HG03565 (cell line): ENCODE measurements at regions not wholly inside any gene's neighbourhood (a gene's known extent, or its start where the extent isn't known, plus 50 kb on each side); places are given as distances from the start of the nearest gene placed in this dataset.

Experiments used
- ATAC-seq: cut with Tn5 transposase; IDR thresholded peaks from one replicate; pipeline ENCODE4 v1.9.1; 2021; ENCODE audit warnings: mild to moderate bottlenecking, moderate library complexity; ENCODE audit not compliant: unreplicated experiment

DNA sequence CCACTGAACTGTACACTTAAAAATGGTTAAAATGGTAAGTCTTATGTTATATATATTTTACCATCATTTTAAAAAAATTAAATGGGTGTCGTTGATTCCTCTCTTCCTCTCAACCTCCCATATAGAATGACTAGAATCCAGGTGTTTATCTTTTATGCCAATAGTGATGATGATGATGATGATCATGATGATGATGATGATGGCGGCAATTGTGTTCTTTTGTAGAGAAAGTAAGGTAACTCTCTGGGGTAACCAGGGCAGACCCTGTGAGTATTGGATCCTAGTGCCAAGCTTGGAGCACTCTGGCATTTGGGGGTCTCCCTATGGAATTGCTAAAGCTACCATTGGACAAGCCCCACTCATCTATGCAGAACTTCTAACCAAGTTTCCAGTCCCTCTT is 113.6 kb downstream of the GLI2 start:
- ATAC-seq = no peak

DNA sequence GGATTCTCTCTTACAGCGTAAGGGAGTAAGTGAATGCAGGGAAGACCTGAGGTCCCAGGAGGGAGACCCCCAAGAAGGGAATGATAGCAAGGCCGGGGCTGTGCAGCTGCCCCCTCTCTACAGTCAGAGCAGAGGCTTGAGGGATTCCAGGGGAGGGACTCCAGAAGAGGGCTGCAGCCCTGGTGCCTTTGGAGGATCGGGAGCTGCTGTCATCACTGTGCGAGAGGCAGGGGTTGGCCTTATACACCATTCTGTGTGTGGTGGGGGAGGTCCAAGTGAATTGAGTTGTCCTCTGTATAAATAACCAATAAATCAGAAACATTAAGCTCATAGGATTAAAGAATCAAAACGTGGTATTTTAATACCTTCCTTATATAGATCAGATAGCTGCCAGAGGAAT is 114.9 kb downstream of the GLI2 start:
- ATAC-seq = no peak

DNA sequence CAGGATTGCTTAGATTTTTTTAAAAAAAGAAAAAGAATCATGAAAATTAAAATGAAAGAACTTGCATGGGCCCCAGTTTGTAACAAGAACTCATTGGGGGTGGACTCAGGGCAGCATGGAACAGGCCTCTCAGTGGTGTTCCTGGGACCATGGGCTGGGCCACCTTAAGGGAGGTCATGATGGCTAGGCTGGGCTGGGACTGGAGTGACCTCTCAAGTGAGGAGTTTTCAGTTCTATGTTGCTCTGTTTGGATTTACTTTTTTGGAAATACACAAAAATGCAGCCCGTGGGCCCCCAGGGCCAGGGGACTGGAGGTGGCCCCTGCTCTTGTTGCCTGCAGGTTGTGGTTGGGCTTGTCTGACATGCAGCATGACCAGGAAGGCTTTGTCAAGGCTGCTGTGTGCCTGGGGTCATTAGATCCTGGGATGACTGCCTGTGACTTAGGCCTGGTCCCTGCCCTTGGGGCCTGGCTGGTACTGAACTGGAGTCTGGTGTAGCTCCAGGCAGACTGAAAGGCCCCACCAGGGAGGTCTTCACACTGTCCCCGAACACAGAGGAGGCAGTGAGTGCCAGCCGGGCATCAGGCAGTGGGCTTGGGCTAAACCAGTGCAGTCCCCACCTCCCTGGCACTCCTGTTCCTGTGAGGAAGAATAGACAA is 115.6 kb downstream of the GLI2 start:
- no peak for ATAC-seq

DNA sequence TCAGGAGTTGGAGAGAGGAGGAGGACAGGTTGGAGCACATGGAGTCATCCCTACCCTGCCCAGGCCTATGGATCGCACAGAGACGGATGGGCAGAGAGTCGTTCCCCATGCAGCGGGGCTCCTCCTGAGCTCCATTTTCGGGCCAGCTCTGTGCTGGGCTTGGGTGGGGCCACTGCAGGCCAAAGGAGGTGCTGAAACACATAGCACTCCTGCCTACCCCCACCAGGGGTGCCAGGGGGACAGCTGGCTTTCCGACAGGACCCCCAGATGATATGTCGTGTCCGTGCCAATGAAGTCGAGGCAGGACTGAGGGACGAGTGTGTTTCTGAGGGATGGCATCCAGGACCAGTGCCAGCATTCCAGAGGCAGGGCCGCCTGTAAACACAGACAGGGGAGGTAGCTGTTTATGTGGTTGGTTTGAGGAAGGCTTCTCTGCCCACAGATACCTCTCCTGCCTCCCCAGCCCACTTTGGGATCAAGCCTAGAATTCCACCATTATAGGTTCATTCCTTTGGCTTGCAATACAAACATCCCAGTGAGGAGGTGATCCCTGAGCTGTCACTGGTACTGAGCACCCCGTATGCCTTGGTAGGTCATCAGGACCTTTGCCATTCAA is 116.6 kb downstream of the GLI2 start:
- ATAC-seq = no peak

DNA sequence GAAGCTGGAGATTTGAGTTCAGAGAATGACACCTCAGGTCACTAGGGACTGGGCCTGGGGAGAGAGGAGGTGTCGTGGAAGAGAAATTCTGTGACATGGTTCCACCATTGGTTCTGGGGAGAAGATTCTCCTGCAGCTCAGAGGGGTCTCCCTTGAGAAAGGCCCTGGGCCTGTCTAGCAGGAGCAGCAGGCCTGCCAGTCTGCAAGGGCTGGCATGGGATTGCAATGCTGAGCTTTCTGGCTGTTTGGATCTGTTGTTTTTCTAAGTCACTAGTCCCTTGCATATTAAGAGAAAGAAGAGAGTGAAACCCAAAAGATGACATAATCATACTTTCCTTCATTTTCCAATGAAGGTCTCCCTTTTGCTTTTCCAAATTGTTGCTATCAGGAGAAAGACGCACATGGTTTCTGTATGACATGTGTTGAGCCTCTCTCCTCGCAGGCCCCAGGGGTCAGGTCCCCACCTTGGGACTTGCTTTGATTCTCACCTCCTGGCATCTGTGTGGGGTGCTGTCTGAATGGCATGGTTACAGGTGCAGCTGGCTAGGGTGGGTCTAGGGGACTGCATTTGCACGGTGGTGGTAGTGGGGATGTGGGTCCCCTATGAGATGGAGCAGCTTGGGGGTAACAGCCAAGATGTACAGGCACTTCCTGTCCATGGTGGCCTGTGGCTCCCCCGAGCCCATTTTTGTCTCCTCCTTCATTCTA is 117.8 kb downstream of the GLI2 start:
- no peak for ATAC-seq

DNA sequence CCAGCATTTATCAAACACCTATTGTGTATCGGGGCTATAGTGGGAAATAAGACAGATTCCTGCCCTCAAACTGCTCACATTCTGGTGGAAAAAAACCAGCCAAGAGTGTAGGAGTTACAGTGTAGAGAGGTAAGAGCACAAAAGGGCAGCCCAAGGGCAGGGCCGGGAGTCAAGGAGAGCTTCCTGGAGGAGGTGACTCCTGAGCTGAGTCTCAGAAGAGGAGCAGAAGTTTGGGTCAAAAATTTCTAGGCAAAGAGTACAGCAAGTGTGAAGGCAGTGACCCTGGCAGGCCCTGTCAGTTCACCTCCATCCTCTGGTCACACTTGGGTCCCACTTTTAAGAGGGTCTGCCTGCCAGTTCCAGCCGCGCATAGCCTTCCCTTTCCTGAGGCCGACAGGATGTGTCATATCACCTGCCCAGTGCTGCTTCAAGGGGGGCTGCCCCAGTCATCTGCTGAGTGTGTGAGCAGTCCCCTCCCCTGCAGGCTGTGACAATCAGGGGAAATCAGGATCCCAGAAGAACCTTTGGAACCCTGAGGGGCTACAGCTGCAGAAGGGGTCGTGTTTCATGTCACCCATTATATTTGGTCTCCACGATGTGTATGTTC is 118.4 kb downstream of the GLI2 start:
- no peak for ATAC-seq

DNA sequence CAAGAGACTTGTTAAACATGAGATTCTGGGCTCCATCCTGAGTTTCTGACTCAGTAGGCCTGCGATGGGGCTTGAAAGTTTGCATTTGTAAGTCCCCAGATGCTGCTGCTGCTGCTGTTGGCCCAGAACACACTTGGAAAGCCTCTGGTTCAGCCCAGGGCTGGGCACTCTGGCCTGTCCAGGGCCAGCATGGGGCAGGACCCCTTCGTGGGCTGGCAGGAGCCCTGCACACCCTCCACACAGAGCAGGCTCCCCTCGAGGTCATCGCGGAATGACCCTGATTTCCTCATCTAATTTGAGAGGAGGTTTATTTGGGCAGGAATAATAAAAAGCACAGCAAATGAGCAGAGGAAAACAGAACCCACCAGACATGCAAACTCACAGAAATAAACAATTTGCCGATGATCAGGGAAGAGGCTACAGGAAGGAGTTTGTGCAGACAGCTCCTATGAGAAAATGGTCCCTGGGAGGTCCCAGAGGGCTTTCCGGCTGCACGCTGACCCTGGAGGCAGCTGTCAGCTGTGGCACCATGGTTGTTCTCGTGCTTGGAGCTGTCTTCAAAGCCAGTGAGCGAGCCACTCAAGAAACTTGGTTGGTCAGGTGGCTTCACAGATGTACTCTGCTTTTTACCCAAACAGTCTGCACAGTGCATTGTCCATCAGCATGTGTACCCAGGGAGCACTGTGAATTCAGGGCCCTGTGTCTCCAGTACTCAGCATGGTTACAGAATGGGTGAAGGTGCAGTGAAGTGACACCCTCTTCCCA is 119.3 kb downstream of the GLI2 start:
- no peak for ATAC-seq

DNA sequence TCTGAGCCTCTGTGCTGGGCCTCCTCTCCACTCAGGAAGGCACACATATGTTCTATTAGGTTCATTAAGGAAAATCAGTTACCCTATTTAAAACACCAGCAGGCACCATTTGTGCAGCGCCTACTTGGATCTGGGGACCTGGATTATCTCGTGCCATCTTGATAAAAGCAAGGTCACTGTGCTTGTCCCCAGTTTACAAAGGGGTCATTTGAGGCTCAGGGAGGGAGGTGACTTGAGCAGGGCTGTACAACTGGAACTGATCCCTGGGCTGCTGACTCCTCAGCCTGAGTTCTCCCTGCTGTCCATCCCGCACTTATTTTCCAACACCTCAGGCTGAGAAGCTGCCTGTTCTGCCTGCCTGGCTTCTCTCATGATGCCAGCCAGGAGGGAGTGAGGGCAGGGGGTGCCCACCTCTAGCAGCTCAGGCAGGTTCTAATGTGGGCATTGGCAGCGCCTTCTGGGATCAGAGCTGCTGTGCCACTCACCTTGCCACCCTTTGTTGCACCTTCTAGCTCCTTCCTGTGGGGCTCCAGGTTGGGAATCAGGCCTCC is 120.3 kb downstream of the GLI2 start:
- ATAC-seq = no peak

DNA sequence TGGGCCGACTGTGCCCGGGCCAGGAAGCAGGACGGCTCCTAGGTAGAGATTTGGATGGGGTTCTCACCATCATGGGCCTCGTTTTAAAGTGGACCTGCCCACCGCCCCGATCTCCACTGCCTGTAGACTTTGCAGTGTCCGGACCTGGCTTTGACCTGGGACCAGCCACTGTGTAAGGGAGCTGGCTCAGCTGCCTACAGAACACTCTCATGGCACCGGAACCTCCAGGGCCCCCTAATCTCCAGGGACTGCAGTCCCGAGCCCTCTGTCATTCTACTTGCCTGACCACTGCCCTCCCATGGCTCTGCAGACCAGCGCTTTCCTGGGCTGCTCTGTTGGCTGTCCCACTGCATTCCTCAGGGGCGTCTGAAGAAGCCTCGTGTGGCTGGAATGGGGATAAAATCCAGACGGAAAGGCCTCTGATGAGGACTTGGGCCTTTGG is 120.8 kb downstream of the GLI2 start:
- no peak for ATAC-seq

DNA sequence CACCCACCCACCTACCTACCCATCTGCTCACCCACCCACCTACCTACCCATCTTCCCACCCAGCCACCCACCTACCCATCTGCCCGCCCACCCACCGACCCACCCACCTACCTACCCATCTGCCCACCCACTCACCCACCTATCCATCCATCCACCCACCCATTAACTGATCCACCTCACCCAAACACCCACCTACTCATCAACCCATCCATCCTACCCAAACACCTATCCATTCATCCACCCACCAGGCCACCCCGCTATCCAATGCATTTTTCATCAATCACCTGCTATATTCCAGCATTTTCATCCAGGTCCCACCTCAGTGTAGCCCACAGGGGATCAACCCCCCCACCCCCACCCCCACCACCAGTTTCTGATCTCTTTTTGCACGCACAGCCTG is 121.8 kb downstream of the GLI2 start:
- ATAC-seq = no peak

DNA sequence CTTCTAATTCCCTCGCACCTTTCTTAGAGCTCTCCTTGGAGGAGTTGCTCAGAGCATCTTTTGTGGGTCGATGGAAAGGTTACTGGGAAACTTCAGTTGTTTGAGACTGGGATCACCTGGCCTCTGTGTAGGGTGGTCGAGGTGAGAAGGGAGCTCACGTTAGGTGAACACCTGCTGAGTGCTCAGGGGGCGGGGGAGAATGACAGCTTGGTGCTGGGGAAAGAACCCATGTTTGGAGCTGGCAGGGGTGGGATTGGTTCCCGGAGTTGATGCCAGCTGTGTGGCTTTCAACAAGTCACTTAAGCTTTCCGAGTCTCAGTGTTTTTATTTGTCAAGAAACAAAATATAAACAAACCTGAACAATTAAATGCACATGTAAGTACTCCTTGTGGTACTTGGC is 122.3 kb downstream of the GLI2 start:
- no peak for ATAC-seq

DNA sequence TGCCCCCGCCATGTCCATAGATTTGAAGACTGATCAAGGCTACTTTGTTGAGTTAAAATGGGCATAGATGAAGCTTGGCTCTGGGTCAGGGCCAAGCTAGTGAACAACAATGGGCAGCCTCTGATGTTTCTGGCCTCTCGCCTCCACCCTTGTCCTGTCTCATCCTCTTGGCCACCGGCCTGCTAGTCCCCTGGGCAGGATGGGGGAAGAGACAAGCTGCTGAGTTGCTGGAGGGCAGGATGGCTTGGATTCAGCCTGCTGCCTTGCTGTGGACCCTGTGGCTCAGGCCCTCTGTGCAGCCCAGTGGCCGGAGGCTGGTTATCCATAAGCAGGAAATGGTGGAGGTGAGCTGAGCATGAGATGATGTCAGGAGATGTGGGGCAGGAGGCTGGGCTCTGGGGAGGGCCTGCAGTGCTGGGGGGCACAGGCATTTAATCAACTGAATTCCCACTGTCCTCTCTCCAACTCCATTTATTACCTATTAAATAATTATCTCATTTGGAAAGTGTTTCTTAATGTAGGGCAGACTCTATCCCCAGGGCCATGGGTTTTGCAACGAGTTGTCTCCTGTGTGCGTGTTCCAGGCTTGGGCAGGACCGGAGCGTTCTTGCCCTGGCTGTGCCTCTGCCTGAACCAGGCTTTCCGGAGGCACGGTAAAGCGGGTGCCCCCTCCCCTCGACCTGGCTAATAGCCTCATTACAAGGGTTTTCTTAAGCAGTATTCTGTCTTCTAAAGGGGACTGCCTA is 122.9 kb downstream of the GLI2 start:
- no peak for ATAC-seq

DNA sequence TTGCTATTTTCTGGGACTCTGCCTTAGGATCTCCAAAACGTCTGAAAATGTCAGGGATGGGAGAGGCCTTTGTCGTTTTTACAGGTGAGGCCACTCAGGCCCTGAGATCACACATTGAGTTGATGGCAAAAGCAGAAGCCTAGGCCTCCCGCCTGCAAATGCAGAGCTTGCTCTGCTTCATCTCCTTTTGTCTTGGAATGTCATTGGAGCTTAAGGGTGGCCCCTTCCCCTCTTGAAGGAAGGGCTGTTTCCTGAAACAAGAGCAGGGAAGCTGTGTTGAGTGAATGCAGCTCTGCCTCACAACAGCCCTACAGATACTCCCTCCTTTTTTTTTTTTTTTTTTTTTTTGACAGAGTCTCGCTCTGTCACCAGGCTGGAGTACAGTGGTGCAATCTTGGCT is 123.5 kb downstream of the GLI2 start:
- ATAC-seq = no peak

DNA sequence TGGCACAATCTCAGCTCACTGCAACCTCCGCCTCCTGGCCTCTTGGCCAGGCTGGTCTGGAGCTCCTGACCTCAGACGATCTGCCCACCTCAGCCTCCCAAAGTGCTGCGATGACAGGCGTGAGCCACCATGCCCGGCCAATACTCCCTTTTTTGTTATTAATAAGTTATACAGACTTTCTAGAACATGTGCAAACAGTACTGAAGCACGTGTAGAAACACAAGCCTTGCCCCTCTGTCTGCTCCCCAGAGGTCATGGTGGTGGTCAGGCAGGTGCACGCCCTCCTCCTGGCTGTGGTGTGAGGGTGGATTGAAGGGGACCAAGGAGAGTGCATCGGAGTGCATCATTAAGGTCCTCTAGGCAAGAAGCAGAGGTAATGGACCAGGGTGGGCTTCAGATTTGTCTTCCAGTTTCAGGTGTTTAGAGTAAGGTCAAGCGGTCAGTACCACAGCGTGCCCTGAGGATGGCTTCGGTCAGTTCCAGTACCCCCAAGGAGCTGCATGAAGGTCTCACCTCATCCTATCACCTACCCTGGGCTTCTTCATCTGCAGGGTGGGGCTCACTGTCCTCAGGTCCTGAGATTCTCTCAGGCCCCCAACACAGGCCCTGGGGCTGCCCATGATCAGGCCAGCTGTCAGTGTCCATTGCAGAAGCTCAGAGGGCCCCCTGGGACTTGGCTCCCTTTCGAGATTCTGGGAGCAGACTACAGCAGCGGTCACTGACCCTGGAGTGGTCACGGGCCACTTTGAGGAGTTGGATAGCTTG is 124.3 kb downstream of the GLI2 start:
- ATAC-seq = no peak

DNA sequence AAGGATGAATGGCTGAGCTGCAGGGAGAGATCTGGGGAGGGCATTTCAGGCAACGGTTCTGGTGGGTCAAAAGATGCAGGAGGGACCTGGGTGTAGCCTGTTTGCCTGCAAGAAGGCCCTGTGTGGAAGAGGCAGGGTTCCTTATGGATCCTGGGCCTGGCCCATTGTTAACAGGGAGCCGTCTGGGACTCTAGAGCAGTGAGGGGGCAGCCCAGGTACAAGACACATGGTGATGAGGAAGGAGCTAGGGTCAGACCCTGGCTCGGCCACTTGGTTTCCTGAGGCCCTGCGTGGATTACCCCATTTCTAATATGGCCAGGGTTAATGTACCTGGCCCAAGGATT is 124.9 kb downstream of the GLI2 start:
- ATAC-seq = no peak

DNA sequence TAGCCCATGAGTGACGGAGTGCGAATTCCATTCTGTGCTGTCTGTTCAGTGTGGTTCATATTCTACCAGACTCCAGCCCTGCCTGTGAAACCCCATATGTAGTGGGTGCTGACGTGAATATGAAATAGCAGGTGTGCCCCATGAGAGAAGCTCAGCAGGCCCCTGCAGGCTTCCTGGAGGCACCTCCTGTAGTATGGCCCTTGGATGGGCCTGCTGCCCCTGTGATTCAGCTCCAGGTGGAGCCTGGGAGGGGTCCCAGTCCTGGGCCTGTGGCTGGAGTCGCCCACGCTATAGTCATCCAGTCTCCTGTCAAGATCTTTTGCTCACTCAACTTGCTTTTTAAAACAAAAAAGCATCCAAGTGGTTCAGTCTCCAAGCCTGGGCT is 125.5 kb downstream of the GLI2 start:
- no peak for ATAC-seq

DNA sequence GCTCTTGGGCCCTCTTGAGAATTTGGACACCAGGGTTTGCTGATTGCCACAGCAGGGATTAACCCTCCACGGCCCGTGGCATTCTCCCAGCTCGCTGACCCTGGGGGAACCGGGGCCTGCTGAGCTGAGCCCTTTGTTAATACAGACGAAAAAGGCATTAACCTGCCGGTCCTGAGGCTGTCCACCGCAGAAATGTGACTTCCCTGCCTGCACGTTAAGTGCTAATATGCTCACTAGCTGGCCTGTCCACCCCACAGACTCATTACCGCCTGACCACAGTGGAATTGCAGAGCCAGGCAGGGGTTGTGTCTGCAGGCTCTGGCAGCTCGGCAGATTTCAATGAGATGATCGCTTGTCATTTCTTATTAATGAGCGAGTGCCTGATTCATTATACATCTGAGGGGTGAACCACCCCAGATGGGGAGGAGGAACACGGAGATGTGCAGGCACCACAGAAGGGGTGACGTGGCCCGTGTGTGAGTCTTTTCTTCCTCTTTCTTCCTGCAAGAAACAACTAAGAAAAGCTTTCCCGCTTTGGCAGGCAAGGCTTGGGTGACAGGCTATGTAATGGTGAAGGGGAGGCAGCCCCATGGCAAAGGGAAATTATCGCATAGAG is 126.0 kb downstream of the GLI2 start:
- ATAC-seq = no peak

DNA sequence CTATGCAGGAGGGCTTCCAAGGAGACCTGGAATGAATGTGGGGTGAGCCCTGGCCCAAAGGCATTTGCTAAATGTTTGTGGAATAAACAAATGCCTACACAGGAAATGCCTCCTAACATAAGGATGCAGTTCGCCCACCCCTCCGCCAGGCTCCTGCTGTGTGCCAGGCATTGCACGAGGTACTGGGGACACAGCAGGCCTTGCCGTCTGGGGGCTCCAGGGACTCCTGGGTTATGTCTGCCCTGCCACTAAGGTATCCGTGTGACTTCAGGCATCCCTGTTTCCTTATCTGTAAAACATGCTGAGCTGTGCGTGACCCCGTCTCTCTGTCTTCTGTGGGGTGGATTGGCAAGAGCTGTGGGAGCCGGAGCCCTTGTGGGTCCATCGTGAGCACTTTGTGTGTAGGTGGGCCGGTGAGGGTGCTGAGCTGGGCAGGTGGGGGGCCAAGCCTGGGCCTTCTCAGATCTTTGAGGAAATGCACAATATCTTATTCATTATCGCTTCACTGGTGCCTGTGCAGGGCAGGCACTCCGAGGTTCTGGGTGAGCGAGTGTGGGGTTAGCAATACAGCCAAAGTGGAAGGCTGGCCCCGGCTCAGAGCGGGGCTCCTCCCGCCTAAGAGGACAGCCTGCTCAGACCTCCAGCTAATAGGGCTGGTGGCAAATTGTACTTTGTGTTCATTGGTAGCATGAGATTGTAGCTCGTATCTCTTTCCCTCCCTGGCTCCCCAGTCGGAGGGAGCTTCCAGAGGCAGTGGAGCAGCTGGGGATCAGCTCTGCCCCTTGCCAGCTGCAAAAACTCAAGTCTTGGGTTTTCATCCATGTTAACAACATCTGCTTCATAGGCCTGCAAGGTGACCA is 126.8 kb downstream of the GLI2 start:
- no peak for ATAC-seq
